ENCODE measurements at regions not wholly inside any gene's neighbourhood (a gene's known extent, or its start where the extent isn't known, plus 50 kb on each side); places are given as distances from the start of the nearest gene placed in this dataset.

DNA sequence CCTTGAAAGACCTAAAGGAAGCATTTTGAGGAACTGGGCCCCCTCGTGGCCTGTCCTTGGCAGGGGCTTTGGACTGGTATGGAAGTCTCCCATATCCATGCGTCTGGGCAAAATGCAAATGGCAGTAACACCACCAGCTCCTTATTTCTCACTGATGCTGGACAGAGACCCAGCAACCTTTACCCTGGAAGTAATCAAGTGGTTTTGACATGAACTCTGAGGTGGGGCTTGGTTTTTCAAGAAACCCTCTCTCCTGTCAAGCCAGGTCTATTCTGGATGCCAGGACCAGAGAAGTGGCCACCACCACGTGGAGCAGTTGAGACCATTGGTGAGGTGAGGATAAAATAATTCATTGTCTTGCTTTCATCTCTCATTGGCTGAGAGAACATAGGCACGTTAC is 84.4 kb downstream of the OTUD1 start:
- Histone ChIP-seq H3K9me3 (ENCODE audit: insufficient read depth, low read depth, low read length) (no peaks in the 10 kb centered on the region), H3K27ac (ENCODE audit: low read depth, low read length) (no peak overlapping the region), H3K4me1 (ENCODE audit: insufficient read depth, low read length) (no peaks in the 10 kb centered on the region), H3K36me3 (ENCODE audit: insufficient read depth, low read length) (no peaks in the 10 kb centered on the region), H3K4me3 (ENCODE audit: low read length) (no peak overlapping the region), H3K27me3 (ENCODE audit: insufficient read depth, low read length) (no peaks in the 10 kb centered on the region), H3K9ac (ENCODE audit: low read depth, low read length) (no peak overlapping the region)
- 70% methylated on average over 4 of the region's 4 CpGs for WGBS

DNA sequence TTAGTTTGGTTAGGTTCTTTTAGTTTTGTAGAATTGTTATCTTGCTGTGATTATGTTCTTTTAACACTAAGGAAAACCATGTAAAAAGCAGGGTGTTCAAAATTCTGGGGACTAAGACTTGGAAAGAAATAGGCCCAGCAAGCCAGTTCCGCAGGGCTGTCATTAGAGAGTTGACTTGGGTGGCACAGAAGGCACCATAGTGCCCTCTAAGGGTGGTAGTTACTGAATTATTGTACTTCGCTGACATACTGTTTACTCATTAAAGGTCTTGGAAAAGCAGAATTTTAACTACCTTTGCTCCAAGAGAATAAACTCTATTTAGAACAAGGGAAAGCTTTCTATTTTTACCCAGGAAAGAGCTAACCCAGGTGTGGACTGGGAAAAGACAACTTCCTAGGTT is 86.5 kb downstream of the OTUD1 start:
- 90% methylated on average over 2 of the region's 2 CpGs for WGBS
- Histone ChIP-seq H3K4me3 (ENCODE audit: low read length) (no peak overlapping the region), H3K4me1 (ENCODE audit: insufficient read depth, low read length) (no peaks in the 10 kb centered on the region), H3K27me3 (ENCODE audit: insufficient read depth, low read length) (no peaks in the 10 kb centered on the region), H3K9ac (ENCODE audit: low read depth, low read length) (no peak overlapping the region), H3K36me3 (ENCODE audit: insufficient read depth, low read length) (no peaks in the 10 kb centered on the region), H3K27ac (ENCODE audit: low read depth, low read length) (no peak overlapping the region), H3K9me3 (ENCODE audit: insufficient read depth, low read depth, low read length) (no peaks in the 10 kb centered on the region)

DNA sequence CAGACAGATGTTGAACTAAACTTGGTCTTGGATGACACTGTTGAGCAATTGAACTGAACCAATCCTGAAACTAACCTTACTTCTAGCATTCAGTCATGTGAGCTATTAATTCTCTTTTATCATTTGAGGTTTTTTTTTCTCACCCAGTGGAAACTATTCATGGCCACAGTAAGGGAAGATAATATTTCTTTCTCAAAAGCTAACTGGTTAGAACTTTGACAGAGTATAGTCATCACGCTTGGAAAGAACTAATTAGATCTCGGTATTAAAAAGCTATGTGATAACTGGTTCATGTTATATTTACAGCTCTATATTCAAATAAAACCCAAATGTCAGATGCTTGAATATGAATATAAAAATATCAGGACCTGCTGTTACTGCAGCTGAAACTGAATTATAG is 89.5 kb downstream of the OTUD1 start:
- H3K9me3 ChIP-seq (ENCODE audit: insufficient read depth, low read depth, low read length), result no peaks in the 10 kb centered on the region
- H3K36me3 ChIP-seq (ENCODE audit: insufficient read depth, low read length), result no peaks in the 10 kb centered on the region
- H3K4me1 ChIP-seq (ENCODE audit: insufficient read depth, low read length), result no peaks in the 10 kb centered on the region
- no peak overlapping the region for H3K9ac ChIP-seq (ENCODE audit: low read depth, low read length)
- no CpG with 5 or more reads among the region's 2 CpGs for WGBS
- H3K27ac ChIP-seq (ENCODE audit: low read depth, low read length), result no peak overlapping the region
- H3K27me3 ChIP-seq (ENCODE audit: insufficient read depth, low read length), result no peaks in the 10 kb centered on the region
- no peak overlapping the region for H3K4me3 ChIP-seq (ENCODE audit: low read length)

DNA sequence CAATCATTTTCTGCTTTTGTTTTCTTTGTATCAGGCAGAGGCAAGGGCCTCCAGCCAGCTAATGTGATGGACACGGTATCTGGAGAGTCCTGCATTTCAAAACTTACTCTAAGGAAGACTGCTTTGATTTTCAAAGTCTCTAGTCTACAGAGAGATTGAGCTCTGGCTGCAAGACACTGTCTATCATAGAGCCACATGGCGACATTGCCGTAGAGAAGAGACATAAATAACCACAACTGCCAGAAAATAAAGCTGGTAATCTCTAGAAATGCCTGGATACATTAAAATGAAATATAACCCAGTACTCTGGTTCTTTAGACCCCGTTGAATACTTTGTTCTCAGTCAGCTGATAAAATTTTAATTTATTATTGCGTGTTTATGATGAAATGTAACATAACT is 90.8 kb downstream of the OTUD1 start:
- Histone ChIP-seq H3K4me3 (ENCODE audit: low read length) (no peak overlapping the region), H3K27ac (ENCODE audit: low read depth, low read length) (no peak overlapping the region), H3K36me3 (ENCODE audit: insufficient read depth, low read length) (no peaks in the 10 kb centered on the region), H3K27me3 (ENCODE audit: insufficient read depth, low read length) (no peaks in the 10 kb centered on the region), H3K4me1 (ENCODE audit: insufficient read depth, low read length) (no peaks in the 10 kb centered on the region), H3K9ac (ENCODE audit: low read depth, low read length) (no peak overlapping the region), H3K9me3 (ENCODE audit: insufficient read depth, low read depth, low read length) (no peaks in the 10 kb centered on the region)
- 97% methylated on average over 2 of the region's 5 CpGs for WGBS

DNA sequence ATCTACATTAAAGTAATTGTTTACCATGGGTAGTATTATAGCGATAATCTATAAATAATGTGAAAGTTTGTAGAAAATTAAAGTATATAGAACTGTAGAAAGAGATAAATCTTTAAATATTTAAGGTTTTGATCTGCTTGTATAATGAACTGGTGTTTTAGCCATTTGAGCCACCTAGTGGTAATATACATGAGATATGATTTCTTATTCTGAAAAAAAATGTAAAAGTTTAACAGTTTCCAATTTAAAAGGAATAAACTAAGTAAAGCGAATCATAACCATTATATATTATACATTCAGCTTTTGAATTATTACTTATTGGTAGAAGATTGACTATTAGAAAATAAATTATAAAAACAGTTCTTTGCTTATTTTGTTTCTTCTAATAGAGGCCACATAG is 91.2 kb downstream of the OTUD1 start:
- H3K36me3 ChIP-seq (ENCODE audit: insufficient read depth, low read length), result no peaks in the 10 kb centered on the region
- no peak overlapping the region for H3K9ac ChIP-seq (ENCODE audit: low read depth, low read length)
- H3K27ac ChIP-seq (ENCODE audit: low read depth, low read length), result no peak overlapping the region
- no peak overlapping the region for H3K4me3 ChIP-seq (ENCODE audit: low read length)
- H3K9me3 ChIP-seq (ENCODE audit: insufficient read depth, low read depth, low read length), result no peaks in the 10 kb centered on the region
- 94% methylated on average over 1 of the region's 2 CpGs for WGBS
- H3K27me3 ChIP-seq (ENCODE audit: insufficient read depth, low read length), result no peaks in the 10 kb centered on the region
- no peaks in the 10 kb centered on the region for H3K4me1 ChIP-seq (ENCODE audit: insufficient read depth, low read length)

DNA sequence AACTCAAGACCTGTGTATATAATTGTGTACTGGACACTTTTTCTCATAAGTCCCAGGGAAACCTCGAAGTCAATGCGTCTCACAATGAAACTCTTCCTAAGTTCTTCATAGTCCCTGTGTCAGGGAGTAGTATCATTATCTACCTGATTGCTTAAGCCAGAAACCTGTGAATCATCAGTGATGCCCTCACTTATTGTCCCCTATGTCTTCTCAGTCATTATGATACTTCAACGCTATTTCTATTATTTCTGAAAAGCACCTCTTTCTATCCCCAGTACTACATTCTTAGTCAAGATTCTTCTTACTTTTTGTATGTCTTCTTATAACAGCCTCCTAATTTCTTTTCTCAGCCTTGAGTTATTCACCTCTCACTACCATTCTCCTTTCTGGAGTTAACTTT is 94.3 kb downstream of the OTUD1 start:
- Histone ChIP-seq H3K4me3 (ENCODE audit: low read length) (no peak overlapping the region), H3K9me3 (ENCODE audit: insufficient read depth, low read depth, low read length) (no peaks in the 10 kb centered on the region), H3K27ac (ENCODE audit: low read depth, low read length) (no peak overlapping the region), H3K36me3 (ENCODE audit: insufficient read depth, low read length) (no peaks in the 10 kb centered on the region), H3K4me1 (ENCODE audit: insufficient read depth, low read length) (no peaks in the 10 kb centered on the region), H3K27me3 (ENCODE audit: insufficient read depth, low read length) (no peaks in the 10 kb centered on the region), H3K9ac (ENCODE audit: low read depth, low read length) (no peak overlapping the region)
- 93% methylated on average over 3 of the region's 3 CpGs for WGBS

DNA sequence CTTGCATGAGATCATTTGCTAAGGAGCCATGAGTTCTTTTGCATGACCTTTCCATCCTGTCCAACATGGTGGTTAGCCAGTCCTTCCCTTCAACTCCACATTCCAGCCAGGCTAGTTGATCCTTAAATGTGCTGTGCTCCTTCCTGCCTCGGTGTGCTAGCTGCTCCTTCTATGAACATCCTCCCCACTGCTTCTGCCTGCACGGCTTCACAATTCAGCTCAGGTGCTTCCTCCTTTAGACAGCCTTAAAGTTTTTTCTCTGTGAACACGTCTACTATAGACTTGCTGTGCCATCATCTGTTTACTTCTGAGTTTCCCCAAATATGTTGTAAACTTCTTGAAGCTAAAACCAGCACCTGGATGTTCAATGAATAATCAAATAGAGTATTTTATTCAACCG is 95.5 kb downstream of the OTUD1 start:
- no peak overlapping the region for H3K9ac ChIP-seq (ENCODE audit: low read depth, low read length)
- no peaks in the 10 kb centered on the region for H3K27me3 ChIP-seq (ENCODE audit: insufficient read depth, low read length)
- no peak overlapping the region for H3K27ac ChIP-seq (ENCODE audit: low read depth, low read length)
- no peaks in the 10 kb centered on the region for H3K4me1 ChIP-seq (ENCODE audit: insufficient read depth, low read length)
- H3K9me3 ChIP-seq (ENCODE audit: insufficient read depth, low read depth, low read length), result no peaks in the 10 kb centered on the region
- no peaks in the 10 kb centered on the region for H3K36me3 ChIP-seq (ENCODE audit: insufficient read depth, low read length)
- WGBS, result 86% methylated on average over 3 of the region's 4 CpGs
- no peak overlapping the region for H3K4me3 ChIP-seq (ENCODE audit: low read length)

DNA sequence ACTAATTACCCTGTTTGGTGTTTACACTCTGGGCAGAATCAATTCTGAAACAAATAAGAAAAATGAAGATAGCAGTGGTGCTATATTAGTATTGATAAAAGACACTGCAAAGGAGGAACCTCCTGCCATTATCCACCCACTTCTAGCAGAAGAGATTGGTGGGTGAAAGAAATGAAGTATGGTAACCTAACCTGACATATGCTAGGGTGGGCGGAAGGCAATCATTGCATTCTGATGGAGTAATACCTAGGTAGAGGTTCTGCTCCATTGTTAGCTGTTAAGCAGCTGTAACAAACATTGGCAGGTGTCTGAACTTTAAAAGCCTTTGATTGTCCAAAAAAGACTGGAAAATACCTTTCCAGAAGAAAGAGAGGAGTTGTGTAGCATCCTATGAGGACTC is 95.9 kb downstream of the OTUD1 start:
- no peaks in the 10 kb centered on the region for H3K9me3 ChIP-seq (ENCODE audit: insufficient read depth, low read depth, low read length)
- no peak overlapping the region for H3K27ac ChIP-seq (ENCODE audit: low read depth, low read length)
- H3K9ac ChIP-seq (ENCODE audit: low read depth, low read length), result no peak overlapping the region
- H3K4me1 ChIP-seq (ENCODE audit: insufficient read depth, low read length), result no peaks in the 10 kb centered on the region
- 92% methylated on average over 1 of the region's 1 CpG for WGBS
- no peaks in the 10 kb centered on the region for H3K36me3 ChIP-seq (ENCODE audit: insufficient read depth, low read length)
- H3K27me3 ChIP-seq (ENCODE audit: insufficient read depth, low read length), result no peaks in the 10 kb centered on the region
- H3K4me3 ChIP-seq (ENCODE audit: low read length), result no peak overlapping the region

DNA sequence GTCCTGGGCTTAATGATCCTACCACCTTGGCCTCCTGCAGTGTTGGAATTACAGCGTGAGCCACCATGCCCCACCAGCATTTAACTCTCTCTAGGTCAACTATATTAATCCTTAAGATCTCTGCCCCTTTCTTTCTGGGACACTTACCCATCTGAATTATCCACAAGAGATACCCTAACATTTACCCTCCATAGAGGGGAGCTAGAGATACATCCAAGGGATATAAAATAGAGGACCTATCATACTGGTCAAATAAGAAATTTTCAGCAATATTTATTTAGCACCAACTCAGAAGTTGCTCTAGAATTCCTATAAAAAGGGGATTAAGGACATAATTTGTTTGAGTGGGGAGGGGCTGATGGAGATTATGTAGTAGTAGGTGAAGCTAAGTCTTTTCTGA is 96.5 kb downstream of the OTUD1 start:
- Histone ChIP-seq H3K27ac (ENCODE audit: low read depth, low read length) (no peak overlapping the region), H3K9me3 (ENCODE audit: insufficient read depth, low read depth, low read length) (no peaks in the 10 kb centered on the region), H3K36me3 (ENCODE audit: insufficient read depth, low read length) (no peaks in the 10 kb centered on the region), H3K9ac (ENCODE audit: low read depth, low read length) (no peak overlapping the region), H3K4me1 (ENCODE audit: insufficient read depth, low read length) (peaks cover 2% of the 10 kb centered on the region; the same call in 1 of the 2 replicates), H3K27me3 (ENCODE audit: insufficient read depth, low read length) (no peaks in the 10 kb centered on the region), H3K4me3 (ENCODE audit: low read length) (no peak overlapping the region)
- 69% methylated on average over 1 of the region's 1 CpG for WGBS

DNA sequence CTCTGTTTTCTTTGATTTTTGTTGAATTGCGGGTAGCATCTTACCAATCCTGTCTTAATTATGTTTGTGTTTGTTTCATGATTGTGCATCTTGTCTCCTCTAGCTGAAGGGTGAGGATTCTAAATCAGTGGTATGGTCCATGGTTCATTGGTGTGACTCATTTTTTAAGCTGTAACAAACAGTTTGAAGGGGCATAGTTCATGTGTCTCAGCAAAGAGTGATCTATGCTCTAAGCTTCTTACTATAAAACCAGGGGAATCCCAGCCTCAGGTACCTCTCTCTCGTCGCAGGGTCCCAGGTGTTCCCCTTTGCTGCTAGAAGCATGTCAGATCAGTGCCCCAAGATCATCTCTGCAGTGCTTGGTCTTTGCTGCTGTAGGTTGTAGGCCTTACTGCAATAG is 100.1 kb downstream of the OTUD1 start:
- no peak overlapping the region for H3K4me3 ChIP-seq (ENCODE audit: low read length)
- H3K36me3 ChIP-seq (ENCODE audit: insufficient read depth, low read length), result no peaks in the 10 kb centered on the region
- WGBS, result 95% methylated on average over 3 of the region's 3 CpGs
- H3K9ac ChIP-seq (ENCODE audit: low read depth, low read length), result no peak overlapping the region
- H3K9me3 ChIP-seq (ENCODE audit: insufficient read depth, low read depth, low read length), result no peaks in the 10 kb centered on the region
- no peaks in the 10 kb centered on the region for H3K27me3 ChIP-seq (ENCODE audit: insufficient read depth, low read length)
- H3K4me1 ChIP-seq (ENCODE audit: insufficient read depth, low read length), result peaks cover 7% of the 10 kb centered on the region; the same call in 1 of the 2 replicates
- H3K27ac ChIP-seq (ENCODE audit: low read depth, low read length), result no peak overlapping the region

DNA sequence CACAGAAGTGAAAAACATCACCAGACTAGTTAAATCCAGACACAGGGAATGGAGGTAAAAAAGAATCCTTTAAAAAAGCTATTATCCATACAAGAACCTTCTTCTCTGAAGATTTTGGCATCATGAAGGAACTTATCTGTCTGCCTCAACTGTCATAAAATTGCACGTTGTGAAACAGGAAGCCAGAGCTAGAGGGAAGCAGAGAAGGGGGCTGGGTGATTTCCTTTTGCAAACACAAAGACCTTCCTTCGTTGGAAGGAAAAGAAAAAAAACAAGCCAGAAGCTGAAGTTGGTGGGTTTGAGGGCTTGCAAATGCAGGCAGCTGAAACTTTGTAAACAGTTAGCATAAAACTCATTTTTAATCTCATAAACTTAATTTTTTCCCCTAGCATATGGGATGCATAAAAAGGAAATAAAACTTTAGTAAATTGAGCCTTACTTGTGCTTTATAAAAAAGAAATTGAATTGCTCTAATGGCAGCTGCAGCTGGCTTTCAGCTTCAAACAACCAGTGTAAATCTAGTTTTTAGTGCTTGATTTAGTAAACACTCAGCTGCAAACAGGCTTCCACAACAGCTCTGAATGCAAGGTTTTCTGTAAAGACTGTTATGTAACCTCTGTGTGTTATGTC is 101.6 kb downstream of the OTUD1 start:
- H3K9ac ChIP-seq (ENCODE audit: low read depth, low read length), result no peak overlapping the region
- H3K9me3 ChIP-seq (ENCODE audit: insufficient read depth, low read depth, low read length), result no peaks in the 10 kb centered on the region
- no peaks in the 10 kb centered on the region for H3K36me3 ChIP-seq (ENCODE audit: insufficient read depth, low read length)
- no peak overlapping the region for H3K27ac ChIP-seq (ENCODE audit: low read depth, low read length)
- H3K27me3 ChIP-seq (ENCODE audit: insufficient read depth, low read length), result no peaks in the 10 kb centered on the region
- H3K4me1 ChIP-seq (ENCODE audit: insufficient read depth, low read length), result peaks cover 7% of the 10 kb centered on the region; the same call in 1 of the 2 replicates
- H3K4me3 ChIP-seq (ENCODE audit: low read length), result no peak overlapping the region
- WGBS, result 13% methylated on average over 2 of the region's 2 CpGs

All from HUES64 (cell line).